HepG2 (cell line): ENCODE measurements at regions not wholly inside any gene's neighbourhood (a gene's known extent, or its start where the extent isn't known, plus 50 kb on each side); places are given as distances from the start of the nearest gene placed in this dataset.

Experiments
- ATAC-seq: fragments of 200-7000 bp; cut with Tn5 transposase; 3 replicates; pipeline ENCODE4 v1.9.1; 2020; ENCODE audit warnings: mild to moderate bottlenecking, moderate library complexity
- BruUV-seq: library from RNA; stranded (reverse); fragments of 400-500 nt; replicated peaks from 2 replicates; lab custom pipeline; 2021; lab: Mats Ljungman, UMichigan
- CTCF ChIA-PET: fragments of 300-600 bp; formaldehyde crosslinking; extraction: SDS; loops from one replicate; lab custom pipeline; 2021; ENCODE audit warnings: low total read pairs, inconsistent platforms, low intra/inter-chr PET ratio; lab: Yijun Ruan, JAX
- POLR2A ChIA-PET: fragments of 350-600 bp; sonication (Branson Sonifier 250); formaldehyde crosslinking; loops from one replicate; lab custom pipeline; 2020; ENCODE audit warnings: antibody characterized with exemption, inconsistent platforms; lab: Yijun Ruan, JAX
- DNase-seq: peaks from one replicate; pipeline ENCODE4 v3.0.0-alpha.2; 2015; ENCODE audit warnings: low spot score
- FAIRE-seq: peaks from 3 replicates; lab custom pipeline; 2011; peaks lifted over from hg19 to GRCh38; lab: Jason Lieb, UNC
- H2AFZ ChIP-seq: one replicate; pipeline ENCODE4 v1.6.1; 2011; ENCODE audit warnings: low read length, inconsistent platforms
- H3K27ac ChIP-seq: fragments of 300-600 bp; 3 replicates; pipeline ENCODE4 v1.8.0; 2011; ENCODE audit warnings: mixed run types, mild to moderate bottlenecking, mixed read lengths, low read length, inconsistent platforms; ENCODE audit not compliant: insufficient read depth; ENCODE audit errors: extremely low read length
- H3K27me3 ChIP-seq, 2 experiments: fragments of 200-600 bp in 1 of 2; 2 replicates in 1 of 2; 3 replicates in 1 of 2; pipeline versions ENCODE4 v1.6.0 to v1.8.0; 2011; ENCODE audit warnings: low read length in 2 of 2, mild to moderate bottlenecking in 2 of 2, moderate library complexity in 2 of 2, inconsistent platforms in 1 of 2; ENCODE audit not compliant: insufficient read depth in 2 of 2, control insufficient read depth in 1 of 2
- H3K36me3 ChIP-seq, 2 experiments: fragments of 200-600 bp in 1 of 2; replicated peaks in 1 of 2; 2 replicates in 1 of 2; 3 replicates in 1 of 2; pipeline versions ENCODE4 v1.5.1 to v1.8.0; 2011; ENCODE audit warnings: low read length in 2 of 2, inconsistent platforms in 1 of 2; ENCODE audit not compliant: insufficient read depth in 2 of 2, control insufficient read depth in 1 of 2
- H3K4me1 ChIP-seq: 2 replicates; pipeline ENCODE4 v1.5.1; 2012; ENCODE audit warnings: low read length, inconsistent platforms; ENCODE audit not compliant: insufficient read depth
- H3K4me2 ChIP-seq: 2 replicates; pipeline ENCODE4 v1.6.0; 2011; ENCODE audit warnings: low read depth, low read length, inconsistent platforms
- H3K4me3 ChIP-seq, 3 experiments: fragments of 200-600 bp in 1 of 3; sonication (generic), shearing (Covaris generic) in 1 of 3; replicated peaks in 1 of 3; 2 replicates each; pipeline ENCODE4 v1.5.1; 2011 to 2016; ENCODE audit warnings: low read length in 3 of 3, inconsistent platforms in 2 of 3, low read depth in 2 of 3, mild to moderate bottlenecking in 2 of 3, control low read depth in 1 of 3, mixed read lengths in 1 of 3; ENCODE audit not compliant: insufficient read depth in 1 of 3
- H3K79me2 ChIP-seq: one replicate; pipeline ENCODE4 v1.6.1; 2011; ENCODE audit warnings: low read length, inconsistent platforms; ENCODE audit not compliant: insufficient read depth
- H3K9ac ChIP-seq: 2 replicates; pipeline ENCODE4 v1.6.0; 2011; ENCODE audit warnings: mild to moderate bottlenecking, low read depth, low read length, inconsistent platforms; ENCODE audit not compliant: insufficient read depth
- H3K9me3 ChIP-seq: 2 replicates; pipeline ENCODE4 v1.5.1; 2012; ENCODE audit warnings: mild to moderate bottlenecking, low read length
- H4K20me1 ChIP-seq: 2 replicates; pipeline ENCODE4 v1.6.0; 2011; ENCODE audit warnings: inconsistent platforms, mild to moderate bottlenecking, low read length, moderate library complexity; ENCODE audit not compliant: insufficient read depth
- HNRNPUL1 ChIP-seq: fragments of 200-400 bp; formaldehyde crosslinking; IDR thresholded peaks from 2 replicates; pipeline ENCODE4 v1.6.1; 2017; ENCODE audit warnings: low read depth, mild to moderate bottlenecking, low read length, moderate library complexity
- ZBTB4 ChIP-seq: sonication (generic); formaldehyde crosslinking; IDR thresholded peaks from 2 replicates; pipeline ENCODE4 v1.4.0; 2020; ENCODE audit warnings: missing genetic modification reagents, mild to moderate bottlenecking, borderline replicate concordance
- ZNF367 ChIP-seq: sonication (generic); formaldehyde crosslinking; IDR thresholded peaks from 2 replicates; pipeline ENCODE4 v1.4.0; 2020; ENCODE audit warnings: missing genetic modification reagents, borderline replicate concordance
- ZNF562 ChIP-seq: sonication (generic); formaldehyde crosslinking; IDR thresholded peaks from 2 replicates; pipeline ENCODE4 v1.8.0; 2022; ENCODE audit warnings: missing genetic modification reagents, borderline replicate concordance
- ZNF704 ChIP-seq: sonication (generic); formaldehyde crosslinking; IDR thresholded peaks from 2 replicates; pipeline ENCODE4 v1.8.1; 2023; ENCODE audit warnings: mild to moderate bottlenecking, inconsistent platforms, moderate library complexity, missing genetic modification reagents, borderline replicate concordance
- ZSCAN25 ChIP-seq: sonication (generic); formaldehyde crosslinking; IDR thresholded peaks from 2 replicates; pipeline ENCODE4 v1.8.0; 2022; ENCODE audit warnings: mild to moderate bottlenecking, missing genetic modification reagents
- WGBS: methylation state at CpG from one replicate; pipeline ENCODE4 v1.1.6; 2017; ENCODE audit warnings: low lambda C conversion rate; 5-methylcytosine and 5-hydroxymethylcytosine counted together
- in situ Hi-C: cut with HindIII; loops from 2 replicates; pipeline ENCODE4 v1.10.0; 2017; ENCODE audit warnings: low pct_unique_long_range_greater_than_20kb; ENCODE audit not compliant: extremely low pct_ligation_motif_present
- intact Hi-C: fragments of 100-400 bp; cut with micrococcal nuclease; formaldehyde crosslinking; loops from one replicate; pipeline ENCODE4 v1.10.0; 2022; ENCODE audit not compliant: unreplicated experiment

GRCh38 chr13:111644750-111645149, 324.3 kb downstream of the TEX29 start:
- peaks cover 0 to 4% of the 10 kb centered on the region in 2 experiments; a peak in 1 of 5 replicates for H3K27me3 ChIP-seq
- FAIRE-seq (no peak), ATAC-seq (no peak), DNase-seq (no peak)
- intact Hi-C loops, result no loop called here
- no peaks in the 10 kb centered on the region for H3K9me3 ChIP-seq
- H3K36me3 ChIP-seq, result no peaks in the 10 kb centered on the region
- BruUV-seq, result no TSS peak
- POLR2A ChIA-PET, result no interaction called here
- whole genome bisulfite sequencing, result 38% methylated on average over 11 of the region's 16 CpGs
- H3K79me2 ChIP-seq, result no peaks in the 10 kb centered on the region
- H3K27ac ChIP-seq, result no peak overlapping the region
- TF ChIP-seq ZNF367 (CRISPR knock-in tag) (no peak), ZSCAN25 (CRISPR knock-in tag) (no peak), ZNF562 (CRISPR knock-in tag) (no peak), ZBTB4 (CRISPR knock-in tag) (no peak), ZNF704 (CRISPR knock-in tag) (no peak), HNRNPUL1 (no peak)
- in situ Hi-C loops, result no loop called here
- H3K9ac ChIP-seq, result no peak overlapping the region
- no peak overlapping the region for H2AFZ ChIP-seq
- CTCF ChIA-PET, result no interaction called here
- H3K4me1 ChIP-seq, result no peaks in the 10 kb centered on the region
- H4K20me1 ChIP-seq, result no peaks in the 10 kb centered on the region
- no peak overlapping the region for H3K4me3 ChIP-seq
- H3K4me2 ChIP-seq, result no peak overlapping the region
